Fibroblast of gingiva (primary cell): ENCODE measurements at regions not wholly inside any gene's neighbourhood (a gene's known extent, or its start where the extent isn't known, plus 50 kb on each side); places are given as distances from the start of the nearest gene placed in this dataset.
A peak's percentile ranks its signal among the peaks of the same experiment; 100 is the strongest.
"Not testable (repeated sequence)": the region's sequence is repeated elsewhere in the genome, so short reads cannot be mapped to it uniquely, and the experiment has no call there.

Source experiments
- DNase-seq: peaks from one replicate; pipeline ENCODE4 v3.0.0-alpha.2; 2011; ENCODE audit warnings: low read depth

- no peak for DNase-seq
These were observed 53.1 kb upstream of the BEND4 start for GRCh38 chr4:42205541-42205940.

GRCh38 chr4:42216664-42217063 lies 64.2 kb upstream of the BEND4 start:
- DNase-seq = no peak

DNA sequence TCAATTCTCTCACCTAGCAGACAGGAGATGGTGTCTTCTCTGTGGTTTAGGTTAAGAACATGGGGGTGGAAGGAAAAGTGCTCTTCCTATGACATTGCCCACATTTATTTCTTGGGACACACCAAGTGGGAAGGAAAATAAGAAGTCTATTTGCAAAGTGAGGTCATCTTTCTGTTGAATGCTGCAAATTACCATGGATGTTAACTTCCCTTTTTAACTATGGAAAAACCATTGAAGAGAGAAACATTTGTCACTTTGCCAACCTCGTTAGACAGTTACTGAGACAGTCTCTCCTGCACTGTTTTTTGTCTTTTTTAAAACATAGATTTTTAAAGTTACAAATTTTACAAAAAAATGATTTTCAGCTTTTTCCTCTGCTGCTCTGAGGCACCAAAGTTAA lies 72.8 kb upstream of the BEND4 start:
- DNase-seq = no peak

GRCh38 chr4:42234817-42235216 lies 82.4 kb upstream of the BEND4 start:
- DNase-seq = no peak

DNA sequence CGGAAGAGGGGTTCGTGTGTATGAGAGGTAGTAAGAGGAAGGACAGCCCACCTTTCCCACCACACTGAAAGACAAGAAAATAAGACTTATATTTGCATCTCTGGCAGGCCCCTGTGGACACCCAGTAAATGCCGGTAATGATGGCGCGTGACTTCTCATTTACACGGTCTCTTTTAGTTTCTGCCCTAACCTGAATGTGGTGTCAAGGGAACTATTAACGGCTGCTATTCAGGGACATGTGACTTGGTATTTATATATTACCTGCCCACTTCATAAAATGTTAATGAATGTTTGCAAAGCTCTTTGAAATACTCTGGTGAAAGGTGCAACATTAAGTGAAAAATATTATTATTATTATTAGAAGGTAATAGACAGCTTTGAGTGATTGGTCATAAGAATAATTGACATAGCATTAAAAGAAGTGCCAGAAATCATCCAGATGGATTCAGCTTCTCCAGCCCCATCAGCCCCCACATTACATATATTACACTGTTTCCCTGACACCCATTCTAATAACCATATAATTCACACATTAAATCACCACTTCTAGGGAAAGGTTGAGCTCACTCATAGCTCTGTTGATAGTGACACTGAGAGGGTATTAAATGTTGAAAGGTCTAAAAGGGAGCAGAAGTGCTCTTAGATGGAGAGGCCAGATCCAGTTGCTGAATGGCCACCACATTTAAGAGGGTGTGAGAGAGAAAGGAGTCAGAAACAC lies 83.0 kb upstream of the BEND4 start:
- DNase-seq = no peak

DNA sequence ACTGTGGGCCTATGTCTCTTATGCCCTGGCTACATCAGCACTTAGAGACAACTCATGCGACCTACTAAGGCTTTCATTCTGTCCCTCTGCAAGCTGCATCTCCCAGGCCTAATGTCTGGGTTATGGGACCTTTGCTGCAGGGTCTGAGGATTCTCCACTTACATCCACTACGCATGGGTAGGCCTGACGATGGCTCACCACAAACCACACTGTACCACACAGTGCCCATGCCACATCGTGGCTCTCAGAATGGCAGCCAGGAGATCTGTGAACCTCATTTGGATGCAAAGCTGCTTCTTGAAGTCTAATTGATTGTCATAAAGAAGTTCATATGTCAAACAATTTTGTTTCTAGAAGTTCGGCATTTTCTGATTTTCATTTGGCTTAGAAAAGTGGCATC lies 84.6 kb upstream of the BEND4 start:
- no peak for DNase-seq

DNA sequence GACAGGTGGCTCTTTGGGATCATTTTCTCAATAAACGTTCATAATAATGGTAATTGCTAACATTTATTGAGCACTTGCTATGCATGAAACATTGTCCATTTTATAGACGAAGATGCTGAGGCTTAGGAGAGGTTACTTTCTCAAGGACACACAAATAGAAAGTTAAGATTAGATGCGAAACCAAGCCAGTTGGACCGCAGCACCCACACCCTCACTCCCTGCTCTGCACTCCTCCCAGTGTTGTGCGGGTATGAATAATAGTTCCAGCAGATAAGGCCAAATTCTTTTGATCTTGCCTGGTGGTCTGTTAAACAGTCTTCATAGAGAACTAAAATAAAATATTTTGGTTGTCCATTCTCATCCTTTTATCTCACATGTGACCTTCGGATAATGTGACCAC lies 85.0 kb upstream of the BEND4 start:
- DNase-seq = no peak

- no peak for DNase-seq
These were observed 96.5 kb upstream of the BEND4 start for GRCh38 chr4:42248972-42249371.

GRCh38 chr4:42252315-42252714 lies 99.9 kb upstream of the BEND4 start:
- no peak for DNase-seq

GRCh38 chr4:42257645-42258044 lies 105.2 kb upstream of the BEND4 start:
- not testable (repeated sequence) for DNase-seq

GRCh38 chr4:42262701-42263490 lies 110.4 kb upstream of the BEND4 start:
- no peak for DNase-seq

- no peak for DNase-seq
These were observed 113.5 kb upstream of the BEND4 start for GRCh38 chr4:42265782-42266602.

- DNase-seq = no peak
These were observed 115.3 kb upstream of the BEND4 start for GRCh38 chr4:42267724-42268123.

GRCh38 chr4:42268824-42269223 lies 116.4 kb upstream of the BEND4 start:
- no peak for DNase-seq

GRCh38 chr4:42271096-42271495 lies 118.6 kb upstream of the BEND4 start:
- DNase-seq = no peak

DNA sequence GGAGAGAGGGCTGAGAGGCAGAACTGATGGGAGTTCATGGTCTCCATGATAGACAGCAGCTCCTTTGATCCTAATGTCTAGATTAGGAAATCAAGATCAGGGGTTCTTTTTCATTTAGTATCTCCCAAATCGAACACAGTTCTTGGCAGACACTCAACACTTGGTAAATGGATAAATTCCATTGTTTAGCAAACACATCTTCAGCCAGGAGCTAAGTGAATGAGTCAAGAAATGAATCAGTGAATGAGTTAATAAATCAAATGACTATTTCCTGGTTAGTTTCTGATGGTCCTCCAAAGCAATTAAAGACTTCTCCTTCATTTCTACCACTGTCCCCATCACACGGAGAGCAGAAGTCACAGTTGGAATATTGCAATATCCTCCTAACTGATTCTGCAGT lies 120.0 kb upstream of the SHISA3 start:
- DNase-seq = no peak

GRCh38 chr4:42278709-42279324 lies 118.5 kb upstream of the SHISA3 start:
- no peak for DNase-seq

DNA sequence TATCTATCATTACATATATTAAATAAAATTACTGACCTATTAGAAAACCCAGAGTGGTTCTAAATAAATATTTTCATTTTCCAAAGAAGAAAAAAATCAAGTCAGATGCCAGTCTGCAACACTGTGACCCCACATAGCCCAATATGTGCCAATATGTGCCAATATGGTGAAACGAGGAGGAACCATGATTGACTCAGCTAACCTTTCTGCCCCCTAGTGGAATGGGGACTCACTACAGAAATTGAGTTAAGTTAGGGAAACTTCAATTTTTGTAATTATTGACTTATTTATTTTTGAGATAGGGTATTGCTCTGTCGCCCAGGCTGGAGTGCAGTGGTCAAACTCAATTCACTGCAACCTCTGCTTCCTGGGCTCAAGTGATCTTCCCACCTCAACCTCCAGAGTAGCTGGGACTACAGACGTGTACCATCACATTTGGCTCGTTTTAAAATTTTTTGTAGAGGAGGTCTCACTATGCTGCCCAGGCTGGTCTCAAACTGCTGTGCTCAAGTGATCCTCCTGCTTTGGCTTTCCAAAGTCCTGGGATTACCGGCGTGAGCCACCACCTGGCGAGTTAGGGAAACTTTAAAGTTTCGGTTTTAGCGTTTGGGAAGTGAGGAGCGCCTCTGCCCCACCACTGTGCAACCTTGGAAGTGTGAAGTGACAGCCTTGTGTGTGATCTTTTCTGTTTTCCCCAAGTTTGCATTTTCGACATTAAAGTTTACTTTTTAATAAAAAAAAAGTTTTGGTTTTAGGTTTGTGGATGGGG lies 116.8 kb upstream of the SHISA3 start:
- DNase-seq = no peak

GRCh38 chr4:42281324-42282020 lies 115.8 kb upstream of the SHISA3 start:
- no peak for DNase-seq

DNA sequence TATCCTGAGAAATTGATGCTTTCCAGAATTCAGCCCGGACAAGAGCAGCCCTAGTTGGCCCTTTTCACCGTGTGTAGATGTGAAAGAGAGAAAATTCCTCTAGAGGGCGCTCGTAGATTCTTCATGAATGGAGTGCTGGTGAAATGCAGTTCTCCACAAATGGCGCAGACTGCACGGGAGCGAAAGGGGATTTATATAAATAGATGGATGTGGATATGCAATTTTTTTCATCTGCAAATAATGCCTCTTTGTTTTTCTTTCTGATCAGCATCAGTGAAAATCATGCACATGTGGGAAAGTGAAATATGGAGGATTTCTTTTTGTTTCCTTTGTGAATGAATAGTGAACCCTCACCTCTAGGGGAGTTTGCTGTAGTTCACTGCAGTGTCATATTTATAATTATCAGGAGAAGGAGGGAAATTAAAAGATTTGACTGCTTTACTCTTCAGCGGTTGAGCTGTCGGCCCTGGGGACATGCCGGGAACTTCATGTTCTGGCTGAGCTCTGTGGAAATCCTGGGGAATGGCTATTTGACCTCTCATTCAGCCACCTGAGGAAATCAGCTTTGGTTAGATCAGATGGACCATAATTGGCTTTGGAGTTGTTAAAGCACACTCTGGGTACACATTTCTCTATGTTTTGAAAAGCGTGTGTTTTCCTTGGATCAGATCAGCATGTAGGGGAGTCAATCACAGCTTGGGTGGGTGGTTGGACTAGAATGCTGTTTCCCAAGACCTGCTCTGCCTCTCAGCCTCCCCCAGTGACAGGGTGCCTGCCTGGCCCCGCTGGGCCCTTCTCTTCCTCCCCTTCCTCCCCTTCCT lies 115.0 kb upstream of the SHISA3 start:
- DNase-seq = peak; percentile 9
